ENCODE measurements at regions not wholly inside any gene's neighbourhood (a gene's known extent, or its start where the extent isn't known, plus 50 kb on each side); places are given as distances from the start of the nearest gene placed in this dataset.
A peak's percentile ranks its signal among the peaks of the same experiment; 100 is the strongest.

- H3K79me2 ChIP-seq (ENCODE audit: insufficient read depth, low read length), result no peaks in the 10 kb centered on the region
- peaks cover 91% of the 10 kb centered on the region for H3K9me3 ChIP-seq (ENCODE audit: low read depth, low read length)
- TF ChIP-seq CTCF (IDR thresholded peaks at IDR 0.05; ENCODE audit: extremely low read depth, low read depth, low read length), result no peak
These were observed 99.5 kb downstream of the SNRPN start for GRCh38 chr15:25054329-25054728.

GRCh38 chr15:25054943-25055342 lies 100.2 kb downstream of the SNRPN start:
- no peak for TF ChIP-seq CTCF (IDR thresholded peaks at IDR 0.05; ENCODE audit: extremely low read depth, low read depth, low read length)
- H3K36me3 ChIP-seq (ENCODE audit: insufficient read depth, low read length), result peaks cover 67% of the 10 kb centered on the region
- H3K27me3 ChIP-seq (ENCODE audit: insufficient read depth, low read length), result no peaks in the 10 kb centered on the region
- H3K4me2 ChIP-seq (ENCODE audit: insufficient read depth, low read length), result no peak overlapping the region
- H3K4me1 ChIP-seq (ENCODE audit: insufficient read depth, low read length), result no peaks in the 10 kb centered on the region
- H2AFZ ChIP-seq (ENCODE audit: low read length), result no peak overlapping the region
- H3K4me3 ChIP-seq (ENCODE audit: insufficient read depth, low read length), result no peak overlapping the region
- no peaks in the 10 kb centered on the region for H3K79me2 ChIP-seq (ENCODE audit: insufficient read depth, low read length)
- H3K27ac ChIP-seq (ENCODE audit: low read depth, low read length), result no peak overlapping the region
- H3K9me3 ChIP-seq (ENCODE audit: low read depth, low read length), result peaks cover 96% of the 10 kb centered on the region
- DNase-seq (ENCODE audit: insufficient read length, low spot score, missing footprints), result peak; percentile 35
- H4K20me1 ChIP-seq (ENCODE audit: insufficient read depth, low read length), result no peaks in the 10 kb centered on the region

More at GRCh38 chr15:25054329-25054728, 99.5 kb downstream of the SNRPN start:
- H3K4me1 ChIP-seq (ENCODE audit: insufficient read depth, low read length), result no peaks in the 10 kb centered on the region
- no peaks in the 10 kb centered on the region for H3K27me3 ChIP-seq (ENCODE audit: insufficient read depth, low read length)
- no peak for DNase-seq (ENCODE audit: insufficient read length, low spot score, missing footprints)
- H3K27ac ChIP-seq (ENCODE audit: low read depth, low read length), result no peak overlapping the region
- H2AFZ ChIP-seq (ENCODE audit: low read length), result no peak overlapping the region
- H3K4me2 ChIP-seq (ENCODE audit: insufficient read depth, low read length), result no peak overlapping the region
- no peaks in the 10 kb centered on the region for H4K20me1 ChIP-seq (ENCODE audit: insufficient read depth, low read length)
- H3K36me3 ChIP-seq (ENCODE audit: insufficient read depth, low read length), result peaks cover 61% of the 10 kb centered on the region
- H3K4me3 ChIP-seq (ENCODE audit: insufficient read depth, low read length), result no peak overlapping the region

GRCh38 chr15:25055356-25056068 lies 100.7 kb downstream of the SNRPN start:
- Histone ChIP-seq H3K36me3 (ENCODE audit: insufficient read depth, low read length) (peaks cover 67% of the 10 kb centered on the region), H3K4me3 (ENCODE audit: insufficient read depth, low read length) (no peak overlapping the region), H3K9me3 (ENCODE audit: low read depth, low read length) (peaks cover 93% of the 10 kb centered on the region), H4K20me1 (ENCODE audit: insufficient read depth, low read length) (no peaks in the 10 kb centered on the region), H3K27me3 (ENCODE audit: insufficient read depth, low read length) (no peaks in the 10 kb centered on the region), H3K4me1 (ENCODE audit: insufficient read depth, low read length) (no peaks in the 10 kb centered on the region), H3K4me2 (ENCODE audit: insufficient read depth, low read length) (no peak overlapping the region), H2AFZ (ENCODE audit: low read length) (no peak overlapping the region), H3K27ac (ENCODE audit: low read depth, low read length) (no peak overlapping the region), H3K79me2 (ENCODE audit: insufficient read depth, low read length) (no peaks in the 10 kb centered on the region)
- peak; percentile 58 for DNase-seq (ENCODE audit: insufficient read length, low spot score, missing footprints)
- no peak for TF ChIP-seq CTCF (IDR thresholded peaks at IDR 0.05; ENCODE audit: extremely low read depth, low read depth, low read length)

- Histone ChIP-seq H3K9me3 (ENCODE audit: low read depth, low read length) (peaks cover 94% of the 10 kb centered on the region), H4K20me1 (ENCODE audit: insufficient read depth, low read length) (no peaks in the 10 kb centered on the region)
These were observed 102.0 kb downstream of the SNRPN start for GRCh38 chr15:25056484-25057425.

More at GRCh38 chr15:25056484-25057425, 102.0 kb downstream of the SNRPN start:
- no peaks in the 10 kb centered on the region for H3K27me3 ChIP-seq (ENCODE audit: insufficient read depth, low read length)
- H2AFZ ChIP-seq (ENCODE audit: low read length), result no peak overlapping the region
- peak; percentile 57 for DNase-seq (ENCODE audit: insufficient read length, low spot score, missing footprints)
- H3K27ac ChIP-seq (ENCODE audit: low read depth, low read length), result no peak overlapping the region
- no peak for TF ChIP-seq CTCF (IDR thresholded peaks at IDR 0.05; ENCODE audit: extremely low read depth, low read depth, low read length)
- H3K4me1 ChIP-seq (ENCODE audit: insufficient read depth, low read length), result no peaks in the 10 kb centered on the region
- no peak overlapping the region for H3K4me3 ChIP-seq (ENCODE audit: insufficient read depth, low read length)
- peaks cover 69% of the 10 kb centered on the region for H3K36me3 ChIP-seq (ENCODE audit: insufficient read depth, low read length)
- no peaks in the 10 kb centered on the region for H3K79me2 ChIP-seq (ENCODE audit: insufficient read depth, low read length)
- H3K4me2 ChIP-seq (ENCODE audit: insufficient read depth, low read length), result no peak overlapping the region

All from osteoblast (primary cell).